ENCODE measurements at regions not wholly inside any gene's neighbourhood (a gene's known extent, or its start where the extent isn't known, plus 50 kb on each side); places are given as distances from the start of the nearest gene placed in this dataset.

DNA sequence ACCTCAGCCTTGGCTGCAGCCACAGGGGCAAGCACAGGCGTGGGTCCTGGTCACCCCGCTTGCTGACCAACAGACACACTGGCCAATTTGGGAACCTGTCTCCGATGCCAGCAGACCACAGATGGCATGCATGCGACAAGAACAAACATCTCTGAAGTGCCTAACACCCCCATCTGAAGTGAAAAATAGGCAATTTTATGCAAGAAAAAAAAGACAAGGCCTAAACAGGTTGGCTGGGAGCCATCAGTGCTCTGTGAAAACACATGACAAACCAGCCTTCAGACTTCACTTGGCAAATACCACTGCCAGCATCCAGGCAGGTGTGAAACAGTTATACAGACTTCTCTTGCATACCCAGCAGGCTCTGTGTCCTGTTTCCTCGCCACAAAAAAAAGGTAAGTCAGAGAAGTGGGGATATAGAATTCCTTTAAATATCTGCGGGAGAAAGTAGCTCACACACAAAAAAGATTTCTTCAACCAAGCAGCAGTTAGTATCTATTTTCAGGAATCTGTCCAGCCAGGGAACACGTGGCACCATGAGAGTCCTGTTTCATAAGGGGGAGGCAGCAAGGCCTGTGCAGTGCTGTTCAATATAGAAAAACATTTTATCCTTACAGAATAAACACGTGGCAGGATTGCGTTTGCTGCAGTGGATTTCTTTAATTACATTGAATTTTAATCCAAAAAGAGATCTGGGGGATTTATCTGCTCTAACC is 293.4 kb upstream of the MKLN1 start:
- TF ChIP-seq TAF1 (IDR thresholded peaks at IDR 0.05; ENCODE audit: low read depth, low read length) (no peak), POLR2A (IDR thresholded peaks at IDR 0.05; ENCODE audit: low read depth, low read length) (no peak), POLR2AphosphoS5 (IDR thresholded peaks at IDR 0.05; ENCODE audit: low read depth, low read length) (peak; percentile 52)
